OCI-LY3 (cell line): ENCODE measurements at regions not wholly inside any gene's neighbourhood (a gene's known extent, or its start where the extent isn't known, plus 50 kb on each side); places are given as distances from the start of the nearest gene placed in this dataset.

ENCODE experiments used
- H2AFZ ChIP-seq: fragments of 200-600, 300-600 bp; shearing (Covaris generic); 2 replicates; pipeline ENCODE4 v1.6.0; 2014; ENCODE audit warnings: antibody characterized with exemption, low read depth, low read length
- H3K27ac ChIP-seq: fragments of 200-600, 300-600 bp; sonication (generic); 2 replicates; pipeline ENCODE4 v1.5.1; 2014; ENCODE audit warnings: mild to moderate bottlenecking, low read length, moderate library complexity, mixed read lengths
- H3K27me3 ChIP-seq: fragments of 200-600, 300-600 bp; sonication (generic); 2 replicates; pipeline ENCODE4 v1.6.1; 2014; ENCODE audit warnings: low read depth, low read length, mixed read lengths
- H3K36me3 ChIP-seq: fragments of 200-600, 300-600 bp; sonication (generic); replicated peaks from 2 replicates; pipeline ENCODE3; 2014; ENCODE audit warnings: low read depth, low read length, mixed read lengths
- H3K4me1 ChIP-seq: fragments of 300-600, 200-600 bp; sonication (generic); 2 replicates; pipeline ENCODE4 v1.6.1; 2014; ENCODE audit warnings: low read length, mixed read lengths
- H3K4me2 ChIP-seq: fragments of 200-600, 300-600 bp; sonication (generic); 2 replicates; pipeline ENCODE4 v1.6.1; 2014; ENCODE audit warnings: low read length, mixed read lengths
- H3K4me3 ChIP-seq: fragments of 300-600, 200-600 bp; sonication (generic); 2 replicates; pipeline ENCODE4 v1.5.1; 2014; ENCODE audit warnings: antibody characterized with exemption, mild to moderate bottlenecking, low read length, moderate library complexity
- H3K79me2 ChIP-seq: fragments of 300-600, 200-600 bp; shearing (Covaris generic); 2 replicates; pipeline ENCODE4 v1.6.1; 2014; ENCODE audit warnings: mild to moderate bottlenecking, low read length, mixed read lengths
- H3K9ac ChIP-seq: fragments of 300-600, 200-600 bp; shearing (Covaris generic); 2 replicates; pipeline ENCODE4 v1.6.0; 2014; ENCODE audit warnings: mild to moderate bottlenecking, low read length, moderate library complexity
- H3K9me3 ChIP-seq: fragments of 200-600, 300-600 bp; shearing (Covaris generic); 2 replicates; pipeline ENCODE4 v1.6.1; 2014; ENCODE audit warnings: low read length, mixed read lengths; ENCODE audit not compliant: insufficient read depth
- H4K20me1 ChIP-seq: fragments of 200-600, 300-600 bp; sonication (generic); 2 replicates; pipeline ENCODE4 v1.6.1; 2016; ENCODE audit warnings: low read length, mixed read lengths; ENCODE audit not compliant: insufficient read depth
- EZH2phosphoT487 ChIP-seq: fragments of 200-600 bp; shearing (Covaris generic); IDR thresholded peaks from 2 replicates; pipeline ENCODE4 v1.6.1; 2018; ENCODE audit warnings: antibody characterized with exemption, mixed run types, low read depth
- TF ChIP-seq, protein P1 (sequence below): fragments of 200-600, 300-600 bp; sonication (generic); IDR thresholded peaks from 2 replicates; pipeline ENCODE4 v1.5.1; 2014; ENCODE audit warnings: antibody characterized with exemption, low read length, low read depth

DNA sequence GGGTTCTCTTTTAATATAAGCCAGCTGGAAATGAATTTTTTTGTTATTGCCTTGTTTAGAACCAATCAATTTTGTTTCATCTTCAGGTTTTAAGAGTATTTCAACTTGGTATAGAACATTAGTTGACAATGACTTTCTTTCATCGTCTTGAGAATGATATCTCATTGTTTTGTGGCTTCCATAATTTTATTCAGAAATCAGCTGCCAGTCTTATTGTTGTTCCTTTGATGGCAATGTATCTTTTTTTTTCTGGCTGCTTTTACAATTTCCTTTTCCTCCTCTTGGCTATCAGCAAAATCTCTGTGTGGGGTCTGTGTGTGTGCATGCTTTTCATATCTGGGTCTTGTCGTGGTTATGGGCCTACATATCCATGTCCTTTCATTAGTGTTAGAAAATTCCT lies 1536.4 kb upstream of the TENM3 start:
- TF ChIP-seq, protein P1, sequence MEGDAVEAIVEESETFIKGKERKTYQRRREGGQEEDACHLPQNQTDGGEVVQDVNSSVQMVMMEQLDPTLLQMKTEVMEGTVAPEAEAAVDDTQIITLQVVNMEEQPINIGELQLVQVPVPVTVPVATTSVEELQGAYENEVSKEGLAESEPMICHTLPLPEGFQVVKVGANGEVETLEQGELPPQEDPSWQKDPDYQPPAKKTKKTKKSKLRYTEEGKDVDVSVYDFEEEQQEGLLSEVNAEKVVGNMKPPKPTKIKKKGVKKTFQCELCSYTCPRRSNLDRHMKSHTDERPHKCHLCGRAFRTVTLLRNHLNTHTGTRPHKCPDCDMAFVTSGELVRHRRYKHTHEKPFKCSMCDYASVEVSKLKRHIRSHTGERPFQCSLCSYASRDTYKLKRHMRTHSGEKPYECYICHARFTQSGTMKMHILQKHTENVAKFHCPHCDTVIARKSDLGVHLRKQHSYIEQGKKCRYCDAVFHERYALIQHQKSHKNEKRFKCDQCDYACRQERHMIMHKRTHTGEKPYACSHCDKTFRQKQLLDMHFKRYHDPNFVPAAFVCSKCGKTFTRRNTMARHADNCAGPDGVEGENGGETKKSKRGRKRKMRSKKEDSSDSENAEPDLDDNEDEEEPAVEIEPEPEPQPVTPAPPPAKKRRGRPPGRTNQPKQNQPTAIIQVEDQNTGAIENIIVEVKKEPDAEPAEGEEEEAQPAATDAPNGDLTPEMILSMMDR: no peak
- no peak for TF ChIP-seq EZH2phosphoT487
- no peak overlapping the region for H3K4me2 ChIP-seq
- no peak overlapping the region for H3K4me3 ChIP-seq
- no peak overlapping the region for H3K9ac ChIP-seq
- H3K79me2 ChIP-seq: no peaks in the 10 kb centered on the region
- H3K4me1 ChIP-seq: peaks cover 7% of the 10 kb centered on the region; the same call in 1 of the 2 replicates
- H3K27ac ChIP-seq: no peak overlapping the region
- no peak overlapping the region for H2AFZ ChIP-seq
- no peaks in the 10 kb centered on the region for H3K27me3 ChIP-seq
- H4K20me1 ChIP-seq: no peaks in the 10 kb centered on the region
- no peaks in the 10 kb centered on the region for H3K9me3 ChIP-seq
- H3K36me3 ChIP-seq: no peaks in the 10 kb centered on the region

DNA sequence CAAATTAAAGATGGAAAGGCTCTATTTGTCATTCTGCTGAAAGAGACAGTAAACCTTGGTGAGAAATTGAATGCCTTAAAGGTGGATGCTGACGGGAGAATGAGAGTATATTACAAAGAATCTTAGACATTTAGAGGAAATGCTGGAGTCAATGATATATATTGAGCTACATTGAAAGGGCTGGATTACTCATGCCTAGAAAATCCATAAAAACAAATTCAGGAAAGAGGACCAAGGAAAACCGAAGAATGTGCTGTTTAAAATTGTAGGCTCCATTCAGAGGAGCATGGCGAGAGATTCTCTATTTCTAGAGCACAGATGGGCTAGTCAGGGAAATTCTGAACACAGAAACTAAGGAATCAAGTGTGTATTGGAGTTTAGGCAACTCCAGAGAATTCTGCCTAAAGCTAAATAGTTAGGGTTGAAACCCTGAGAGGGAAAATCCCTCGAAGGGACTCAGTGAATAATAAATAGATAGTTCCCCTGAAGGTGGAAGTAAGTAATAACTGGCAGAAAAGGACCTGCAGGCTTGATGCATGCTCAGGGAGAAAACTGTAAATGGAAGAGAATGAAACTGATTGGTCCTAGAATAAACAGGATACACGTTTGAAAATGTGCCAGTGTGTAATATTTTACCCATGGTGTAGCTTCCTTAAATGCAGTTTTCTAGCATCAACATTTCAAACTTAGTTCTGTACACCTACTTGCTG lies 1532.4 kb upstream of the TENM3 start:
- TF ChIP-seq, protein P1: no peak
- no peak for TF ChIP-seq EZH2phosphoT487
- Histone ChIP-seq H3K27ac (no peak overlapping the region), H2AFZ (no peak overlapping the region), H3K4me3 (no peak overlapping the region), H3K27me3 (no peaks in the 10 kb centered on the region), H3K4me1 (peaks cover 7% of the 10 kb centered on the region; the same call in 1 of the 2 replicates), H3K9me3 (no peaks in the 10 kb centered on the region), H4K20me1 (no peaks in the 10 kb centered on the region), H3K4me2 (peak overlapping the region; percentile 21), H3K79me2 (no peaks in the 10 kb centered on the region), H3K9ac (no peak overlapping the region), H3K36me3 (no peaks in the 10 kb centered on the region)

DNA sequence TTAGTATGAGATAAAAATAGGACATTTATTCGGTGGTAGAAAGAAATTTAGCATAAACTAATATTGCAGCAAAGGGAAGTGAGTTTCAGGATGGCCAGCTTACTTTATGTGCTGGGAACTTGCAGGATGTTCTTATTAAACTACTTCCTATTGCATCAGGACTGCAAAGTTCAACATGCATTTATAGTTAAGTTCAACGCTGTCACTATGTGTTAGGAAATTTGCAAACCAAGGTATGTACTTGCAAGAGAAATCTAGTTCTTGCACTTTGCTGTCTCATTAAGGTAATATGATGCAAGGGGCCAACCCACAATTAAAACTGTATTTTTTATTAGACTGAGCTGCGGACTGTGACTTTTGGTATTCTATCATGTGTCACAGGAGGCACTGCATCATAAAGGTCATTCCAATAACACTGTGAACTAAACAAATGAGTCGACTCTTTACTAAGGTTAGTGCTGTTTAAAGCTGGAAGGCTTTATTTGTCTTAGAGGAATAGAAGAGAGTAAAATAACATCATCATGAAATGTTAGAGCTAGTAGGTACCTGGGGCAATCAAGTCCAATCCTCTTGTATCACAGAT lies 1525.7 kb upstream of the TENM3 start:
- Histone ChIP-seq H3K36me3 (no peaks in the 10 kb centered on the region), H3K27ac (no peak overlapping the region), H3K4me3 (no peak overlapping the region), H3K9me3 (no peaks in the 10 kb centered on the region), H3K79me2 (no peaks in the 10 kb centered on the region), H3K4me1 (no peaks in the 10 kb centered on the region), H4K20me1 (no peaks in the 10 kb centered on the region), H3K4me2 (no peak overlapping the region), H3K27me3 (no peaks in the 10 kb centered on the region), H2AFZ (no peak overlapping the region), H3K9ac (no peak overlapping the region)
- TF ChIP-seq, protein P1: no peak
- TF ChIP-seq EZH2phosphoT487: no peak

DNA sequence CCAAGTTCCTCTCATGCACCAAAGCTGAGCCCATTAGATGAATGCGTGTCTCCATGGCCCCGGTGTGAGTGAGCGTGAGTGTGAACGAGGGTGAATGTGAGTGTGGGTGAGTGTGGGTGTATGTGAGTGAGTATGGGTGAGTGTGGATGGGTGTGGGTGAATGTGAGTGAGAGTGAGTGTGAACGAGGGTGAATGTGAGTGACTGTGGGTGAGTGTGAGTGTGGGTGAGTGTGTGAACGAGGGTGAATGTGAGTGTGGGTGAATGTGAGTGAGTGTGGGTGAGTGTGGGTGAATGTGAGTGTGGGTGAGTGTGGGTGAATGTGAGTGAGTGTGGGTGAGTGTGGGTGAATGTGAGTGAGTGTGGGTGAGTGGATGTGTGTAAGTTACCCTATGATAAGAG lies 1521.8 kb upstream of the TENM3 start:
- Histone ChIP-seq H3K4me3 (no peak overlapping the region), H3K27me3 (no peaks in the 10 kb centered on the region), H3K79me2 (no peaks in the 10 kb centered on the region), H4K20me1 (no peaks in the 10 kb centered on the region), H2AFZ (no peak overlapping the region), H3K4me2 (no peak overlapping the region), H3K27ac (no peak overlapping the region), H3K36me3 (no peaks in the 10 kb centered on the region), H3K4me1 (no peaks in the 10 kb centered on the region), H3K9ac (no peak overlapping the region), H3K9me3 (no peaks in the 10 kb centered on the region)
- TF ChIP-seq, protein P1: no peak
- TF ChIP-seq EZH2phosphoT487: no peak
